Progenitor cell of endocrine pancreas (in vitro differentiated cells): ENCODE measurements at regions not wholly inside any gene's neighbourhood (a gene's known extent, or its start where the extent isn't known, plus 50 kb on each side); places are given as distances from the start of the nearest gene placed in this dataset.

ENCODE experiments used
- DNase-seq: peaks from one replicate; pipeline ENCODE4 v3.0.0; 2021; ENCODE audit warnings: low spot score; ENCODE audit not compliant: unreplicated experiment
- H3K27ac Mint-ChIP-seq: 2 replicates; pipeline ENCODE4 v1.8.0; 2021; ENCODE audit warnings: mild to moderate bottlenecking, moderate library complexity, mixed read lengths
- H3K27me3 Mint-ChIP-seq: 2 replicates; pipeline ENCODE4 v1.8.0; 2021; ENCODE audit warnings: mixed read lengths
- H3K36me3 Mint-ChIP-seq: 2 replicates; pipeline ENCODE4 v1.8.0; 2022; ENCODE audit warnings: mixed read lengths; ENCODE audit not compliant: insufficient read depth
- H3K4me1 Mint-ChIP-seq: 2 replicates; pipeline ENCODE4 v1.8.0; 2021; ENCODE audit warnings: low read depth, mixed read lengths
- H3K4me3 Mint-ChIP-seq: 2 replicates; pipeline ENCODE4 v1.8.0; 2021; ENCODE audit warnings: low read depth, mild to moderate bottlenecking, moderate library complexity, mixed read lengths
- H3K9me3 Mint-ChIP-seq: 2 replicates; pipeline ENCODE4 v1.8.0; 2021; ENCODE audit warnings: low read depth, mixed read lengths
- TF ChIP-seq, protein P1 (sequence below): fragments of 200-600 bp; sonication (generic); IDR thresholded peaks from one replicate; pipeline ENCODE4 v1.5.0; 2021; ENCODE audit warnings: antibody characterized with exemption, mild to moderate bottlenecking; ENCODE audit not compliant: unreplicated experiment

GRCh38 chr4:96946552-96946951 lies 1106.7 kb downstream of the PDHA2 start:
- Mint-ChIP-seq H3K36me3 (no peaks in the 10 kb centered on the region), H3K4me1 (no peaks in the 10 kb centered on the region), H3K4me3 (no peak overlapping the region), H3K9me3 (peaks cover 4% of the 10 kb centered on the region), H3K27me3 (no peaks in the 10 kb centered on the region), H3K27ac (no peak overlapping the region)
- TF ChIP-seq, protein P1, sequence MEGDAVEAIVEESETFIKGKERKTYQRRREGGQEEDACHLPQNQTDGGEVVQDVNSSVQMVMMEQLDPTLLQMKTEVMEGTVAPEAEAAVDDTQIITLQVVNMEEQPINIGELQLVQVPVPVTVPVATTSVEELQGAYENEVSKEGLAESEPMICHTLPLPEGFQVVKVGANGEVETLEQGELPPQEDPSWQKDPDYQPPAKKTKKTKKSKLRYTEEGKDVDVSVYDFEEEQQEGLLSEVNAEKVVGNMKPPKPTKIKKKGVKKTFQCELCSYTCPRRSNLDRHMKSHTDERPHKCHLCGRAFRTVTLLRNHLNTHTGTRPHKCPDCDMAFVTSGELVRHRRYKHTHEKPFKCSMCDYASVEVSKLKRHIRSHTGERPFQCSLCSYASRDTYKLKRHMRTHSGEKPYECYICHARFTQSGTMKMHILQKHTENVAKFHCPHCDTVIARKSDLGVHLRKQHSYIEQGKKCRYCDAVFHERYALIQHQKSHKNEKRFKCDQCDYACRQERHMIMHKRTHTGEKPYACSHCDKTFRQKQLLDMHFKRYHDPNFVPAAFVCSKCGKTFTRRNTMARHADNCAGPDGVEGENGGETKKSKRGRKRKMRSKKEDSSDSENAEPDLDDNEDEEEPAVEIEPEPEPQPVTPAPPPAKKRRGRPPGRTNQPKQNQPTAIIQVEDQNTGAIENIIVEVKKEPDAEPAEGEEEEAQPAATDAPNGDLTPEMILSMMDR: no peak
- DNase-seq: no peak

GRCh38 chr4:96952610-96953009 lies 1112.7 kb downstream of the PDHA2 start:
- Mint-ChIP-seq H3K27ac (no peak overlapping the region), H3K4me3 (no peak overlapping the region), H3K36me3 (no peaks in the 10 kb centered on the region), H3K9me3 (peaks cover 4% of the 10 kb centered on the region), H3K27me3 (no peaks in the 10 kb centered on the region), H3K4me1 (no peaks in the 10 kb centered on the region)
- no peak for DNase-seq
- TF ChIP-seq, protein P1: no peak

- H3K36me3 Mint-ChIP-seq: no peaks in the 10 kb centered on the region
- DNase-seq: no peak
- TF ChIP-seq, protein P1: no peak
- no peaks in the 10 kb centered on the region for H3K27me3 Mint-ChIP-seq
- no peaks in the 10 kb centered on the region for H3K4me1 Mint-ChIP-seq
- H3K9me3 Mint-ChIP-seq: peaks cover 4% of the 10 kb centered on the region
- no peak overlapping the region for H3K4me3 Mint-ChIP-seq
- H3K27ac Mint-ChIP-seq: no peak overlapping the region
Observed at GRCh38 chr4:96955226-96955625, 1115.3 kb downstream of the PDHA2 start.

DNA sequence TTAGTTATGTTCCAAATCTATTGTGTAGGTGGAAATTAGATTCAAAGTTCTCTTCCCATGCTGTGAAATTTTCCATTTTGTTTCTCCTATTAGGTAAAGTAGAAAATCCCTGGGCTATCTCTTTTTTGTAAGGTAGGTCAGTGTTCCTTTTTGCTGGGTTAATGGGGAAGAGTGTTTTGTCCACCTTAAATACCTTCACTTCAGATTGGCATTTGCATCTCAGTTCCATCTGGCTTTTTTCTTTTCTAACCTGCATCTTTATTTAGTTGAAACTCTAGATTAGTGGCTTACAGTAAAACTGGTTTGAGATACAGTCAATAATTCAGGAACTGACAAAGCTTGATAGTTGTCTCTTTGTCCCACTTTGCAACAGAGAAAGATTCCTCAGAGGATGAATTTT lies 1115.8 kb downstream of the PDHA2 start:
- no peaks in the 10 kb centered on the region for H3K27me3 Mint-ChIP-seq
- TF ChIP-seq, protein P1: no peak
- H3K4me1 Mint-ChIP-seq: no peaks in the 10 kb centered on the region
- DNase-seq: no peak
- no peak overlapping the region for H3K27ac Mint-ChIP-seq
- H3K4me3 Mint-ChIP-seq: no peak overlapping the region
- no peaks in the 10 kb centered on the region for H3K36me3 Mint-ChIP-seq
- H3K9me3 Mint-ChIP-seq: peaks cover 4% of the 10 kb centered on the region

GRCh38 chr4:96969455-96969854 lies 1129.6 kb downstream of the PDHA2 start:
- TF ChIP-seq, protein P1: no peak
- Mint-ChIP-seq H3K9me3 (peaks cover 3% of the 10 kb centered on the region), H3K4me1 (no peaks in the 10 kb centered on the region), H3K27ac (no peak overlapping the region), H3K36me3 (no peaks in the 10 kb centered on the region), H3K27me3 (no peaks in the 10 kb centered on the region), H3K4me3 (no peak overlapping the region)
- DNase-seq: no peak
